ENCODE measurements at regions not wholly inside any gene's neighbourhood (a gene's known extent, or its start where the extent isn't known, plus 50 kb on each side); places are given as distances from the start of the nearest gene placed in this dataset.

DNA sequence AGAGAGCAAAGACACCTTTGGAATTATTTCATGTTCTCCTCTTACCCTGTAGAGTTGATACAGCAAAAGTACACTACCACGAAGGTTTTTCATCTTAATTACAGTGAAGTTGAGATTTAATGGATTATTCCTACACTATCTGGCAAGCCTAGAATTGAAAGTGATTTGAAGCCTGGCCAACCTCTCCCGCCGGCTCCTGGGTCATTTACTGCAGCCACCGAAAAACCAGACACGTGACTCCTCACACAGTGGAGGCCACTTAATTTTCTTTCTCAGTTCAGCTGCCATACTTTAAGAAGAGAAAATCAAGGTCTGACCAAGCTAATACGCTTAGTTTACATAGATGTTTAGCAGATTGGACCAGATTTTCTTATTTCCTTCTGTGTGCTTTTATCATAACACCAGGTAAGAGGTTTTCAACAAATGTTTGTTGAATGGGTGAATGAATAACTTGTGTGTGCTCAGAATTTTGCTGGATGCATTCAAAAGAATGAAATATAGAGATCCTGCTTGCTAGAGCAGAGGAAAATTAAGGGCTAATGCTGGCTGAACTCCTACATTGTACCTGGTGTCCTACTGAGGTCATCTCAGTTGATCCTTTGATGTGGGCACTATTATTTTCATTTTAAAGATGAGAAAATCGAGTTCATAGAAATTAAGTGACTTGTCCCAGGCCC, 97.2 kb upstream of the PDE10A start:
- no peaks in the 10 kb centered on the region for H3K9me3 Mint-ChIP-seq
- ATAC-seq (no peak), DNase-seq (no peak)
- intact Hi-C loops (cut with micrococcal nuclease), result no loop called here
- no peaks in the 10 kb centered on the region for H3K36me3 Mint-ChIP-seq (ENCODE audit: low read depth)
- CTCF ChIA-PET, result no interaction called here
- no peak overlapping the region for H3K4me3 Mint-ChIP-seq
- H3K27me3 Mint-ChIP-seq, result peaks cover 2% of the 10 kb centered on the region
- POLR2A ChIA-PET, result no interaction called here
- no peak overlapping the region for H3K27ac Mint-ChIP-seq
- TF ChIP-seq, protein P1, sequence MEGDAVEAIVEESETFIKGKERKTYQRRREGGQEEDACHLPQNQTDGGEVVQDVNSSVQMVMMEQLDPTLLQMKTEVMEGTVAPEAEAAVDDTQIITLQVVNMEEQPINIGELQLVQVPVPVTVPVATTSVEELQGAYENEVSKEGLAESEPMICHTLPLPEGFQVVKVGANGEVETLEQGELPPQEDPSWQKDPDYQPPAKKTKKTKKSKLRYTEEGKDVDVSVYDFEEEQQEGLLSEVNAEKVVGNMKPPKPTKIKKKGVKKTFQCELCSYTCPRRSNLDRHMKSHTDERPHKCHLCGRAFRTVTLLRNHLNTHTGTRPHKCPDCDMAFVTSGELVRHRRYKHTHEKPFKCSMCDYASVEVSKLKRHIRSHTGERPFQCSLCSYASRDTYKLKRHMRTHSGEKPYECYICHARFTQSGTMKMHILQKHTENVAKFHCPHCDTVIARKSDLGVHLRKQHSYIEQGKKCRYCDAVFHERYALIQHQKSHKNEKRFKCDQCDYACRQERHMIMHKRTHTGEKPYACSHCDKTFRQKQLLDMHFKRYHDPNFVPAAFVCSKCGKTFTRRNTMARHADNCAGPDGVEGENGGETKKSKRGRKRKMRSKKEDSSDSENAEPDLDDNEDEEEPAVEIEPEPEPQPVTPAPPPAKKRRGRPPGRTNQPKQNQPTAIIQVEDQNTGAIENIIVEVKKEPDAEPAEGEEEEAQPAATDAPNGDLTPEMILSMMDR (IDR thresholded peaks at IDR 0.05), result no peak
- H3K4me1 Mint-ChIP-seq (ENCODE audit: low read depth), result no peaks in the 10 kb centered on the region

DNA sequence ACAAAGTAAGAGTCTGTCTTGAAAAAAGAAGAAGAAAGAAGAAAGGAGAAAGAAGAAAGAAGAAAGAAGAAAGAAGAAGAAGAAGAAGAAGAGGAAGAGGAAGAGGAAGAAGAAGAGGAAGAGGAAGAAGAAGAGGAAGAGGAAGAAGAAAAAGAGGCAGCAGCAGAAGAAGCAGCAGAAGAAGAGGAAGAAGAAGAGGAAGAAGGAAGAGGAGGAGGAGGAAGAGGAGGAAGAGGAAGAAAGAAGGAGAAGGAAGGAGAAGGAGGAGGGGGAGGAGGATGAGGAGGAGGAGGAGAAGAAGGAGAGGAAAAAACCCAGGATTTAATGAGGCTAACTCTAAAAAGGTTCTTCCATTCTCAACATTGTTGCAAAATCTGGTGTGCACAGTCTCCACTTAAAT, 95.4 kb upstream of the PDE10A start:
- Mint-ChIP-seq H3K27ac (no peak overlapping the region), H3K36me3 (ENCODE audit: low read depth) (no peaks in the 10 kb centered on the region), H3K4me1 (ENCODE audit: low read depth) (no peaks in the 10 kb centered on the region), H3K27me3 (peaks cover 2% of the 10 kb centered on the region), H3K9me3 (no peaks in the 10 kb centered on the region), H3K4me3 (no peak overlapping the region)
- DNase-seq (no peak), ATAC-seq (no peak)
- CTCF ChIA-PET, result no interaction called here
- intact Hi-C loops (cut with micrococcal nuclease), result no loop called here
- POLR2A ChIA-PET, result no interaction called here
- TF ChIP-seq, protein P1 (IDR thresholded peaks at IDR 0.05), result no peak

DNA sequence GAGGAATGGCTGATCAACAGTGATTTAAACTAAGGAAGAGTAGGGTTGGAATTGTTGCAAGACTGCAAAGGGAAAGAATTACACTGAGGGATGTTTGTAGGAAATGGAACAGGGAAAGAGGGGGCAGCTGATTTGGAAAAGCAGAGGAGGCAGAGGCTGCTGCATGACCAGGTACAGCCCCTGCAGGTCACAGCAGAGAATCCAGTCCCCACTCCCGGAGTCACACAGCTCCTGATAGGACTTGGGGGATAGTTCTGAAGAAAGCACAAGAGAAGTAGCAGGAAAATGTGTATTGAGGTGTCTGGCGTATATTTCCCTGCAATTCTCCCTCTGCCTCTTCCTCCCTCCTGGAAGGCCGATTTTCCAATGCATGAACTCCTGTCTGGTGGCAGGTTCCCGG, 92.5 kb upstream of the PDE10A start:
- ATAC-seq (no peak), DNase-seq (no peak)
- no peaks in the 10 kb centered on the region for H3K4me1 Mint-ChIP-seq (ENCODE audit: low read depth)
- intact Hi-C loops (cut with micrococcal nuclease), result no loop called here
- H3K27ac Mint-ChIP-seq, result no peak overlapping the region
- H3K9me3 Mint-ChIP-seq, result no peaks in the 10 kb centered on the region
- no peak overlapping the region for H3K4me3 Mint-ChIP-seq
- POLR2A ChIA-PET, result no interaction called here
- no peaks in the 10 kb centered on the region for H3K27me3 Mint-ChIP-seq
- TF ChIP-seq, protein P1 (IDR thresholded peaks at IDR 0.05), result no peak
- H3K36me3 Mint-ChIP-seq (ENCODE audit: low read depth), result no peaks in the 10 kb centered on the region
- CTCF ChIA-PET, result no interaction called here

DNA sequence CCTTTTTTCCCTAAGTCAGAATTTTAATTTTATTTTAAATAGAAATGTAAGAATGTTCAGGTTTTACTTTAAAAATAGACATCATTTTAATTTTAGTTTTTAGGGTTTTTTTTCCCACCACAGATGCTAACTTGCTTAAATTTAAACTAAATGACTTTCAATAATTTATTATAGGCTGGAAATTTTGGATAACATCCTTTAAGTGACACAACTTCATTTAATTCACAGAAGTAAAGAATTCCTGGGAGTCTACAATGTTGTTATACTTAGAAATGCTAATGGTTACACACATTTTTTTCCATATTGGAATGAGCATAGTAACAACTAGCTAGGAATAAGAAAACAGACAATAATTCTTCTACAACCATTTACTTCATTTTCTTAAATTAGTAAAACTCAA, 90.5 kb upstream of the PDE10A start:
- Mint-ChIP-seq H3K36me3 (ENCODE audit: low read depth) (no peaks in the 10 kb centered on the region), H3K27ac (no peak overlapping the region), H3K9me3 (peaks cover 4% of the 10 kb centered on the region), H3K4me3 (no peak overlapping the region), H3K27me3 (peaks cover 2% of the 10 kb centered on the region), H3K4me1 (ENCODE audit: low read depth) (no peaks in the 10 kb centered on the region)
- TF ChIP-seq, protein P1 (IDR thresholded peaks at IDR 0.05), result no peak
- DNase-seq (no peak), ATAC-seq (no peak)
- intact Hi-C loops (cut with micrococcal nuclease), result no loop called here
- CTCF ChIA-PET, result no interaction called here
- POLR2A ChIA-PET, result interaction anchor here (0.6 kb wide), 1 partner anchor 471 kb away, joined by 3 read pairs; no protein-coding TSS in a partner anchor

DNA sequence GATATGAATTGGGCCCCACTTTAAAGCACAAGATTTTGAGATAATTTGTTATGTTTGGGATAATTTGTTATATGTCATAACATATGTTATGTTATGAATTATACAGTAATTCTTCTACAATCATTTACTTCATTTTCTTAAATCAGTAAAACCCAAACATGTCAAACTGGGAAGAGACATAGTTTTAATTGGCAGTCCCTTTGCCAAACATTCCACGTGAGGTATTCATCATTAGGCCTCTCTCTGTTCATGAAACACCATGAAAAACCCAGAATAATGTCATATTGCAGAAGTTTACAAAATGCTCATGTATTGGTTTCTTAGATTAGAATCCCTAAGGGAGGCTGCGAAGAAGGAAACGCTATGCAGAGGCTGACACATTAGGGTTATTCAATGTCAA, 89.4 kb upstream of the PDE10A start:
- TF ChIP-seq, protein P1 (IDR thresholded peaks at IDR 0.05), result no peak
- Mint-ChIP-seq H3K36me3 (ENCODE audit: low read depth) (no peaks in the 10 kb centered on the region), H3K27ac (no peak overlapping the region), H3K4me1 (ENCODE audit: low read depth) (no peaks in the 10 kb centered on the region), H3K9me3 (peaks cover 4% of the 10 kb centered on the region), H3K27me3 (peaks cover 2% of the 10 kb centered on the region), H3K4me3 (no peak overlapping the region)
- POLR2A ChIA-PET, result no interaction called here
- CTCF ChIA-PET, result interaction anchor here (1.6 kb wide), 1 partner anchor 98 kb away, joined by 4 read pairs; no protein-coding TSS in a partner anchor
- ATAC-seq, result no peak
- DNase-seq, result no peak
- intact Hi-C loops (cut with micrococcal nuclease), result no loop called here

All from activated CD8-positive, alpha-beta T cell treated with anti-CD3 and anti-CD28 coated beads for 36 hours (primary cell).